ENCODE measurements at regions not wholly inside any gene's neighbourhood (a gene's known extent, or its start where the extent isn't known, plus 50 kb on each side); places are given as distances from the start of the nearest gene placed in this dataset.

GRCh38 chr20:22437354-22437753 lies 147.0 kb downstream of the FOXA2 start:
- H3K4me3 ChIP-seq (replicated peaks in 1 of 3; ENCODE audit: low read depth in 2 of 3, low read length in 3 of 3) = no peak overlapping the region
- intact Hi-C loops (cut with micrococcal nuclease) = no loop called here
- no peak overlapping the region for H3K27ac ChIP-seq (ENCODE audit: low read depth in 1 of 2, low read length in 2 of 2)
- H2AFZ ChIP-seq (ENCODE audit: insufficient read depth, low read depth, low read length, poor library complexity, severe bottlenecking) = no peak overlapping the region
- H3K4me2 ChIP-seq (replicated peaks; ENCODE audit: extremely low read depth, low read length, poor library complexity, severe bottlenecking) = no peak overlapping the region
- Mint-ChIP-seq H3K9me3 (peaks cover 0 to 2% (median 0%) of the 10 kb centered on the region in 7 donors), H3K4me1 (no peaks in the 10 kb centered on the region), H3K27ac (no peak overlapping the region), H3K27me3 (ENCODE audit: low read depth in 3 of 3) (peaks cover 4 to 8% (median 4%) of the 10 kb centered on the region in 3 donors), H3K4me3 (no peak overlapping the region), H3K36me3 (no peaks in the 10 kb centered on the region)
- no peaks in the 10 kb centered on the region for H3K79me2 ChIP-seq (ENCODE audit: insufficient read depth, low read length)
- no CpG with 5 or more reads among the region's 1 CpG for WGBS (ENCODE audit: insufficient coverage)
- no peaks in the 10 kb centered on the region for H4K20me1 ChIP-seq (ENCODE audit: insufficient read depth, low read length)
- no peaks in the 10 kb centered on the region for H3K4me1 ChIP-seq (ENCODE audit: control insufficient read depth in 1 of 2, insufficient read depth in 2 of 2, low read length in 2 of 2)
- H3K9ac ChIP-seq (ENCODE audit: insufficient read depth, low read length, poor library complexity, severe bottlenecking) = no peak overlapping the region
- H3K27me3 ChIP-seq (ENCODE audit: control insufficient read depth in 2 of 2, insufficient read depth in 2 of 2, low read length in 2 of 2) = no peaks in the 10 kb centered on the region
- no peaks in the 10 kb centered on the region for H3K36me3 ChIP-seq (replicated peaks in 1 of 2; ENCODE audit: control insufficient read depth in 1 of 2, insufficient read depth in 2 of 2, low read length in 2 of 2)
- no peak for DNase-seq
- TF ChIP-seq, protein P1, sequence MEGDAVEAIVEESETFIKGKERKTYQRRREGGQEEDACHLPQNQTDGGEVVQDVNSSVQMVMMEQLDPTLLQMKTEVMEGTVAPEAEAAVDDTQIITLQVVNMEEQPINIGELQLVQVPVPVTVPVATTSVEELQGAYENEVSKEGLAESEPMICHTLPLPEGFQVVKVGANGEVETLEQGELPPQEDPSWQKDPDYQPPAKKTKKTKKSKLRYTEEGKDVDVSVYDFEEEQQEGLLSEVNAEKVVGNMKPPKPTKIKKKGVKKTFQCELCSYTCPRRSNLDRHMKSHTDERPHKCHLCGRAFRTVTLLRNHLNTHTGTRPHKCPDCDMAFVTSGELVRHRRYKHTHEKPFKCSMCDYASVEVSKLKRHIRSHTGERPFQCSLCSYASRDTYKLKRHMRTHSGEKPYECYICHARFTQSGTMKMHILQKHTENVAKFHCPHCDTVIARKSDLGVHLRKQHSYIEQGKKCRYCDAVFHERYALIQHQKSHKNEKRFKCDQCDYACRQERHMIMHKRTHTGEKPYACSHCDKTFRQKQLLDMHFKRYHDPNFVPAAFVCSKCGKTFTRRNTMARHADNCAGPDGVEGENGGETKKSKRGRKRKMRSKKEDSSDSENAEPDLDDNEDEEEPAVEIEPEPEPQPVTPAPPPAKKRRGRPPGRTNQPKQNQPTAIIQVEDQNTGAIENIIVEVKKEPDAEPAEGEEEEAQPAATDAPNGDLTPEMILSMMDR (IDR thresholded peaks at IDR 0.05) = no peak
- H3K9me3 ChIP-seq (replicated peaks in 1 of 2; ENCODE audit: control insufficient read depth in 1 of 2, insufficient read depth in 1 of 2, low read length in 2 of 2) = no peaks in the 10 kb centered on the region

DNA sequence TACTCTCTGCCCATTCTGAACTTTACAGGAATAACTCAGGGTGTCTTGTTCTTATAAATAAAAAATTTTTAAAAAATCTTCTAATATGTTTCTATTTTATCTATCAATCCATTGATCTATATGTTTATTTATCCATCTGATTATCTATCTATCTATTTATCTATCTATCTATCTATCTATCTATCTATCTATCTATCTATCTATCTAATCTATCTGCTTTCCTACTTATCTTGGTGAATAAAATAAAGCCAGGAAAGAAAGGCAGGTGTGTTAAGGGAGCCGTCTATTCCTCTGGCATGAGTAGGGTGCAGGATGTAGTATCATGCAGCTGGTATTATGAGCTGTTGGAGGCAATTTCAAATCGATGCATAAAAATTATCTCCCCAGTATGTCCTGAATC lies 153.0 kb downstream of the FOXA2 start:
- WGBS (ENCODE audit: insufficient coverage) = no CpG with 5 or more reads among the region's 2 CpGs
- no peak overlapping the region for H2AFZ ChIP-seq (ENCODE audit: insufficient read depth, low read depth, low read length, poor library complexity, severe bottlenecking)
- no peaks in the 10 kb centered on the region for H3K79me2 ChIP-seq (ENCODE audit: insufficient read depth, low read length)
- no peaks in the 10 kb centered on the region for H4K20me1 ChIP-seq (ENCODE audit: insufficient read depth, low read length)
- no peaks in the 10 kb centered on the region for H3K36me3 ChIP-seq (replicated peaks in 1 of 2; ENCODE audit: control insufficient read depth in 1 of 2, insufficient read depth in 2 of 2, low read length in 2 of 2)
- no peaks in the 10 kb centered on the region for H3K9me3 ChIP-seq (replicated peaks in 1 of 2; ENCODE audit: control insufficient read depth in 1 of 2, insufficient read depth in 1 of 2, low read length in 2 of 2)
- no peaks in the 10 kb centered on the region for H3K27me3 ChIP-seq (ENCODE audit: control insufficient read depth in 2 of 2, insufficient read depth in 2 of 2, low read length in 2 of 2)
- H3K4me1 ChIP-seq (ENCODE audit: control insufficient read depth in 1 of 2, insufficient read depth in 2 of 2, low read length in 2 of 2) = no peaks in the 10 kb centered on the region
- Mint-ChIP-seq H3K4me3 (no peak overlapping the region), H3K4me1 (no peaks in the 10 kb centered on the region), H3K27me3 (ENCODE audit: low read depth in 3 of 3) (peaks cover 0 to 12% (median 1%) of the 10 kb centered on the region in 3 donors), H3K27ac (no peak overlapping the region), H3K9me3 (peaks cover 0 to 5% (median 1%) of the 10 kb centered on the region in 7 donors), H3K36me3 (no peaks in the 10 kb centered on the region)
- no peak overlapping the region for H3K27ac ChIP-seq (ENCODE audit: low read depth in 1 of 2, low read length in 2 of 2)
- H3K4me2 ChIP-seq (replicated peaks; ENCODE audit: extremely low read depth, low read length, poor library complexity, severe bottlenecking) = no peak overlapping the region
- intact Hi-C loops (cut with micrococcal nuclease) = no loop called here
- H3K4me3 ChIP-seq (replicated peaks in 1 of 3; ENCODE audit: low read depth in 2 of 3, low read length in 3 of 3) = no peak overlapping the region
- H3K9ac ChIP-seq (ENCODE audit: insufficient read depth, low read length, poor library complexity, severe bottlenecking) = no peak overlapping the region
- TF ChIP-seq, protein P1 (IDR thresholded peaks at IDR 0.05) = no peak
- no peak for DNase-seq

All from CD14-positive monocyte (primary cell).